ENCODE measurements at regions not wholly inside any gene's neighbourhood (a gene's known extent, or its start where the extent isn't known, plus 50 kb on each side); places are given as distances from the start of the nearest gene placed in this dataset.

- TF ChIP-seq CTCF (IDR thresholded peaks at IDR 0.05) = no peak
- TF ChIP-seq POLR2A (IDR thresholded peaks at IDR 0.05) = no peak
- TF ChIP-seq EP300 (IDR thresholded peaks at IDR 0.05) = no peak
Observed at GRCh38 chr4:127575888-127576287, 56.9 kb upstream of the INTU start.
